IMR-90 (cell line): ENCODE measurements at regions not wholly inside any gene's neighbourhood (a gene's known extent, or its start where the extent isn't known, plus 50 kb on each side); places are given as distances from the start of the nearest gene placed in this dataset.

ENCODE experiments used
- ATAC-seq: fragments of 200-7000 bp; cut with Tn5 transposase; 2 replicates; pipeline ENCODE4 v1.9.1; 2020; ENCODE audit warnings: low read depth, mild to moderate bottlenecking, moderate library complexity
- BruUV-seq: library from RNA; stranded (reverse); fragments of 400-500 nt; replicated peaks from 2 replicates; lab custom pipeline; 2021; lab: Mats Ljungman, UMichigan
- CTCF ChIA-PET: fragments of 300-600 bp; formaldehyde crosslinking; extraction: SDS; loops from one replicate; lab custom pipeline; 2021; ENCODE audit warnings: antibody characterized with exemption; lab: Yijun Ruan, JAX
- POLR2A ChIA-PET: fragments of 300-600 bp; sonication (Branson Sonifier 250); formaldehyde crosslinking; loops from one replicate; lab custom pipeline; 2022; ENCODE audit warnings: antibody characterized with exemption; ENCODE audit not compliant: unreplicated experiment; lab: Charles Lee
- DNase-seq: peaks from one replicate; pipeline ENCODE4 v3.0.0; 2013
- H2AFZ ChIP-seq: replicated peaks from 2 replicates; pipeline ENCODE3; 2013; ENCODE audit warnings: low read length, mild to moderate bottlenecking; ENCODE audit not compliant: poor library complexity
- H2AK5ac ChIP-seq: 2 replicates; pipeline ENCODE4 v1.6.1; 2013; ENCODE audit warnings: low read depth, low read length, inconsistent platforms
- H2AK9ac ChIP-seq: replicated peaks from 2 replicates; pipeline ENCODE3; 2013; ENCODE audit warnings: mild to moderate bottlenecking, low read depth, low read length, moderate library complexity; ENCODE audit not compliant: poor library complexity
- H2BK120ac ChIP-seq: 2 replicates; pipeline ENCODE4 v1.6.1; 2013; ENCODE audit warnings: low read depth, low read length, inconsistent platforms
- H2BK15ac ChIP-seq: 3 replicates; pipeline ENCODE4 v1.6.1; 2013; ENCODE audit warnings: low read depth, low read length, inconsistent platforms
- H2BK20ac ChIP-seq: 2 replicates; pipeline ENCODE4 v1.6.1; 2013; ENCODE audit warnings: low read depth, mild to moderate bottlenecking, inconsistent platforms, low read length, moderate library complexity
- H2BK5ac ChIP-seq: 2 replicates; pipeline ENCODE4 v1.6.1; 2013; ENCODE audit warnings: mild to moderate bottlenecking, low read depth, low read length, inconsistent platforms; ENCODE audit not compliant: poor library complexity, severe bottlenecking
- H3K14ac ChIP-seq: replicated peaks from 2 replicates; pipeline ENCODE4 v1.6.1; 2013; ENCODE audit warnings: low read depth, low read length, inconsistent platforms
- H3K18ac ChIP-seq: 2 replicates; pipeline ENCODE4 v1.6.1; 2013; ENCODE audit warnings: low read depth, low read length, control low read depth
- H3K23ac ChIP-seq: 2 replicates; pipeline ENCODE4 v1.6.1; 2013; ENCODE audit warnings: low read depth, low read length, inconsistent platforms
- H3K27ac ChIP-seq: 2 replicates; pipeline ENCODE4 v1.5.1; 2013; ENCODE audit warnings: mild to moderate bottlenecking, control low read depth, low read length; ENCODE audit not compliant: insufficient read depth
- H3K27me3 ChIP-seq: 2 replicates; pipeline ENCODE4 v1.6.1; 2013; ENCODE audit warnings: low read length; ENCODE audit not compliant: control insufficient read depth, insufficient read depth
- H3K36me3 ChIP-seq: 2 replicates; pipeline ENCODE4 v1.6.1; 2013; ENCODE audit warnings: low read length, mixed read lengths; ENCODE audit not compliant: control insufficient read depth, insufficient read depth
- H3K4ac ChIP-seq: 2 replicates; pipeline ENCODE4 v1.6.1; 2013; ENCODE audit warnings: low read depth, low read length, inconsistent platforms
- H3K4me1 ChIP-seq: 2 replicates; pipeline ENCODE4 v1.6.1; 2013; ENCODE audit warnings: low read length, mixed read lengths; ENCODE audit not compliant: control insufficient read depth, insufficient read depth
- H3K4me2 ChIP-seq: 2 replicates; pipeline ENCODE4 v1.6.1; 2013; ENCODE audit warnings: low read depth, mild to moderate bottlenecking, control low read depth, low read length, moderate library complexity
- H3K4me3 ChIP-seq: 2 replicates; pipeline ENCODE4 v1.5.1; 2013; ENCODE audit warnings: low read depth, mild to moderate bottlenecking, control low read depth, low read length, moderate library complexity; ENCODE audit not compliant: insufficient read depth
- H3K56ac ChIP-seq: 2 replicates; pipeline ENCODE4 v1.6.1; 2013; ENCODE audit warnings: low read length, inconsistent platforms; ENCODE audit not compliant: insufficient read depth; ENCODE audit errors: extremely low read depth
- H3K79me1 ChIP-seq, 2 experiments: 2 replicates each; pipeline ENCODE4 v1.6.1; 2013; ENCODE audit warnings: low read length in 2 of 2, inconsistent platforms in 1 of 2, low read depth in 1 of 2
- H3K9ac ChIP-seq: 2 replicates; pipeline ENCODE4 v1.6.1; 2013; ENCODE audit warnings: low read depth, low read length, control low read depth
- H3K9me1 ChIP-seq: 2 replicates; pipeline ENCODE4 v1.6.1; 2013; ENCODE audit warnings: low read length, inconsistent platforms; ENCODE audit not compliant: insufficient read depth
- H3K9me3 ChIP-seq: 2 replicates; pipeline ENCODE4 v1.6.1; 2013; ENCODE audit warnings: low read length; ENCODE audit not compliant: control insufficient read depth, insufficient read depth
- H4K20me1 ChIP-seq: 2 replicates; pipeline ENCODE4 v1.6.1; 2013; ENCODE audit warnings: low read length, inconsistent platforms; ENCODE audit not compliant: insufficient read depth
- H4K5ac ChIP-seq: 2 replicates; pipeline ENCODE4 v1.6.1; 2013; ENCODE audit warnings: mild to moderate bottlenecking, low read depth, low read length, control low read depth
- H4K8ac ChIP-seq, 2 experiments: 2 replicates each; pipeline ENCODE4 v1.6.1; 2013; ENCODE audit warnings: low read depth in 2 of 2, low read length in 2 of 2, control low read depth in 1 of 2, inconsistent platforms in 1 of 2
- H4K91ac ChIP-seq: 2 replicates; pipeline ENCODE4 v1.6.1; 2013; ENCODE audit warnings: low read depth, low read length, inconsistent platforms; ENCODE audit not compliant: insufficient read depth
- BHLHE40 ChIP-seq: fragments of 150-350 bp; IDR thresholded peaks from 2 replicates; pipeline ENCODE4 v1.6.1; 2016; ENCODE audit warnings: mild to moderate bottlenecking, low read depth, low read length
- CEBPB ChIP-seq: IDR thresholded peaks from 2 replicates; pipeline ENCODE4 v1.6.1; 2012; ENCODE audit warnings: low read depth, low read length, improper control_type of control experiment
- CHD1 ChIP-seq: IDR thresholded peaks from 2 replicates; pipeline ENCODE4 v1.6.1; 2012; ENCODE audit warnings: low read depth, low read length, improper control_type of control experiment
- MAFK ChIP-seq: IDR thresholded peaks from 2 replicates; pipeline ENCODE4 v1.6.1; 2012; ENCODE audit warnings: low read depth, low read length, improper control_type of control experiment
- MAZ ChIP-seq: IDR thresholded peaks from 2 replicates; pipeline ENCODE4 v1.6.1; 2012; ENCODE audit warnings: low read depth, mild to moderate bottlenecking, low read length, improper control_type of control experiment, moderate library complexity, borderline replicate concordance
- MXI1 ChIP-seq: IDR thresholded peaks from 2 replicates; pipeline ENCODE4 v1.6.1; 2012; ENCODE audit warnings: low read depth, mild to moderate bottlenecking, low read length, moderate library complexity, borderline replicate concordance
- NFE2L2 ChIP-seq: fragments of 150-350 bp; IDR thresholded peaks from 2 replicates; pipeline ENCODE4 v1.6.1; 2016; ENCODE audit warnings: low read depth, mild to moderate bottlenecking, low read length
- POLR2A ChIP-seq: IDR thresholded peaks from 2 replicates; pipeline ENCODE4 v1.6.1; 2012; ENCODE audit warnings: mild to moderate bottlenecking, low read depth, low read length
- RAD21 ChIP-seq: IDR thresholded peaks from 2 replicates; pipeline ENCODE4 v1.6.1; 2012; ENCODE audit warnings: low read length, improper control_type of control experiment
- RCOR1 ChIP-seq: IDR thresholded peaks from 2 replicates; pipeline ENCODE4 v1.6.1; 2012; ENCODE audit warnings: mild to moderate bottlenecking, low read length, improper control_type of control experiment; ENCODE audit not compliant: insufficient replicate concordance
- RFX5 ChIP-seq: IDR thresholded peaks from 2 replicates; pipeline ENCODE4 v1.8.0; 2012; ENCODE audit warnings: low read depth, mild to moderate bottlenecking, low read length, moderate library complexity
- SMC3 ChIP-seq: fragments of 150-350 bp; IDR thresholded peaks from 2 replicates; pipeline ENCODE4 v1.6.1; 2016; ENCODE audit warnings: low read depth, mild to moderate bottlenecking, antibody characterized with exemption, low read length, moderate library complexity
- WGBS, 2 experiments: methylation state at CpG; one replicate each; pipeline versions ENCODE4 v1.1.5 to v1.1.7; 2013; ENCODE audit warnings: missing lambda C conversion rate in 2 of 2; ENCODE audit not compliant: insufficient read length in 1 of 2; ENCODE audit errors: extremely low coverage in 2 of 2; 5-methylcytosine and 5-hydroxymethylcytosine counted together
- dilution Hi-C: fragments of 300-500 bp; cut with HindIII; formaldehyde crosslinking; loops from one replicate; pipeline ENCODE4 v1.14.3; 2018; ENCODE audit warnings: low sequenced_read_pairs; ENCODE audit not compliant: unreplicated experiment
- in situ Hi-C: fragments of 300-500 bp; cut with MboI; formaldehyde crosslinking; loops from 3 replicates; pipeline ENCODE4 v1.14.3; 2019; ENCODE audit warnings: low sequenced_read_pairs, inconsistent platforms, mixed read lengths
- intact Hi-C: fragments of 100-400 bp; cut with micrococcal nuclease; formaldehyde crosslinking; loops from 2 replicates; pipeline ENCODE4 v1.10.0; 2022
- TF ChIP-seq, protein P1 (sequence below): fragments of 150-350 bp; IDR thresholded peaks from 2 replicates; pipeline ENCODE4 v1.6.1; 2017; ENCODE audit warnings: mild to moderate bottlenecking, antibody characterized with exemption, low read length, low read depth
- TF ChIP-seq, protein P2 (sequence below): conservative IDR thresholded peaks from 2 replicates; pipeline ENCODE4 v1.5.1; 2012; ENCODE audit warnings: mild to moderate bottlenecking, low read depth, low read length, improper control_type of control experiment

DNA sequence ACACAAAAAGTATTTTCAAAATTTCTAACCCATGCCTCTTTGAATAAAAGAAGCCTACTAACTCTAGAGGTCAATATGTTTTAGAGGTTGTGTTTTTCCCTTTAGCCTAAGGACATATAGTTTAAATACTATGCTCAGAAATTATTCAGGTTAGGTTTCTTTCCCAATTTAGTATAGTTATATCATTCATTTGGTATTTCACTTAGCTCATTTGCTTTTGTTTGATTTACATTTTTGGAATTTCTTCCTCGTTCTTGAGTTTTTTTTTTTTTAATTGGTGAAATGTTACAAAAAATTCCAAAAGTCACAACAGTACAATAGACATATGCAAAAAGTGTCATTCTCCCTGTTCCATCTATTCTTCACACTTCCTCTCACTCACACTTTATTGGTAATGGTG, 371.3 kb upstream of the TNP1 start:
- Histone ChIP-seq H2BK20ac (peak overlapping the region; percentile 100), H3K79me1 (peaks cover 20 to 25% of the 10 kb centered on the region in 2 experiments), H3K27ac (peak overlapping the region; percentile 93), H3K9me3 (peaks cover 2% of the 10 kb centered on the region; the same call in 1 of the 2 replicates), H2AK5ac (peak overlapping the region; percentile 100), H3K4me2 (peak overlapping the region; percentile 63; the same call in 1 of the 2 replicates), H2BK5ac (peak overlapping the region; percentile 100), H3K23ac (peak overlapping the region; percentile 99), H3K18ac (peak overlapping the region; percentile 98), H4K91ac (peak overlapping the region; percentile 100), H3K4me3 (no peak overlapping the region), H3K9ac (peak overlapping the region; percentile 54), H3K14ac (peak overlapping the region; percentile 100), H3K56ac (peak overlapping the region; percentile 94), H4K20me1 (no peaks in the 10 kb centered on the region), H3K4ac (peak overlapping the region; percentile 100), H4K8ac (peak overlapping the region; percentile 99), H3K27me3 (no peaks in the 10 kb centered on the region), H3K9me1 (peaks cover 7% of the 10 kb centered on the region; the same call in 1 of the 2 replicates), H4K5ac (peak overlapping the region; percentile 98), H3K36me3 (no peaks in the 10 kb centered on the region; the same call in 1 of the 2 replicates), H2AK9ac (peak overlapping the region; percentile 83), H2AFZ (no peak overlapping the region), H2BK15ac (peak overlapping the region; percentile 95), H2BK120ac (peak overlapping the region; percentile 100), H3K4me1 (peaks cover 12% of the 10 kb centered on the region)
- no CpG with 5 or more reads among the region's 1 CpG for WGBS, 2 experiments
- DNase-seq (peak; percentile 63), ATAC-seq (peak; percentile 63)
- ChIA-PET CTCF (interaction anchor here (0.6 to 1.5 kb wide), 4 partner anchors 12 to 743 kb away, joined by 3 to 5 read pairs (median 3); no protein-coding TSS in a partner anchor), POLR2A (interaction anchor here (0.6 to 1.5 kb wide), 6 partner anchors 10 to 542 kb away, joined by 3 to 15 read pairs (median 5); partner anchors contain the start of gene IGFBP5)
- intact Hi-C loops (loop anchor here (2.0 to 5.0 kb wide), 2 partner anchors 48 to 151 kb away; no protein-coding TSS in a partner anchor), in situ Hi-C loops (no loop called here), dilution Hi-C loops (no loop called here)
- BruUV-seq, result no TSS peak
- no peak for TF ChIP-seq RFX5
- TF ChIP-seq CHD1, result no peak
- TF ChIP-seq MXI1, result no peak
- no peak for TF ChIP-seq BHLHE40
- TF ChIP-seq MAZ, result no peak
- TF ChIP-seq, protein P1, sequence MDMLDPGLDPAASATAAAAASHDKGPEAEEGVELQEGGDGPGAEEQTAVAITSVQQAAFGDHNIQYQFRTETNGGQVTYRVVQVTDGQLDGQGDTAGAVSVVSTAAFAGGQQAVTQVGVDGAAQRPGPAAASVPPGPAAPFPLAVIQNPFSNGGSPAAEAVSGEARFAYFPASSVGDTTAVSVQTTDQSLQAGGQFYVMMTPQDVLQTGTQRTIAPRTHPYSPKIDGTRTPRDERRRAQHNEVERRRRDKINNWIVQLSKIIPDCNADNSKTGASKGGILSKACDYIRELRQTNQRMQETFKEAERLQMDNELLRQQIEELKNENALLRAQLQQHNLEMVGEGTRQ, result no peak
- TF ChIP-seq POLR2A, result no peak
- no peak for TF ChIP-seq RAD21
- TF ChIP-seq MAFK, result no peak
- TF ChIP-seq SMC3, result no peak
- TF ChIP-seq CEBPB, result no peak
- TF ChIP-seq, protein P2, sequence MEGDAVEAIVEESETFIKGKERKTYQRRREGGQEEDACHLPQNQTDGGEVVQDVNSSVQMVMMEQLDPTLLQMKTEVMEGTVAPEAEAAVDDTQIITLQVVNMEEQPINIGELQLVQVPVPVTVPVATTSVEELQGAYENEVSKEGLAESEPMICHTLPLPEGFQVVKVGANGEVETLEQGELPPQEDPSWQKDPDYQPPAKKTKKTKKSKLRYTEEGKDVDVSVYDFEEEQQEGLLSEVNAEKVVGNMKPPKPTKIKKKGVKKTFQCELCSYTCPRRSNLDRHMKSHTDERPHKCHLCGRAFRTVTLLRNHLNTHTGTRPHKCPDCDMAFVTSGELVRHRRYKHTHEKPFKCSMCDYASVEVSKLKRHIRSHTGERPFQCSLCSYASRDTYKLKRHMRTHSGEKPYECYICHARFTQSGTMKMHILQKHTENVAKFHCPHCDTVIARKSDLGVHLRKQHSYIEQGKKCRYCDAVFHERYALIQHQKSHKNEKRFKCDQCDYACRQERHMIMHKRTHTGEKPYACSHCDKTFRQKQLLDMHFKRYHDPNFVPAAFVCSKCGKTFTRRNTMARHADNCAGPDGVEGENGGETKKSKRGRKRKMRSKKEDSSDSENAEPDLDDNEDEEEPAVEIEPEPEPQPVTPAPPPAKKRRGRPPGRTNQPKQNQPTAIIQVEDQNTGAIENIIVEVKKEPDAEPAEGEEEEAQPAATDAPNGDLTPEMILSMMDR, result no peak
- no peak for TF ChIP-seq RCOR1
- TF ChIP-seq NFE2L2, result no peak
